GM19468 (cell line): ENCODE measurements at regions not wholly inside any gene's neighbourhood (a gene's known extent, or its start where the extent isn't known, plus 50 kb on each side); places are given as distances from the start of the nearest gene placed in this dataset.
"Not testable (repeated sequence)": the region's sequence is repeated elsewhere in the genome, so short reads cannot be mapped to it uniquely, and the experiment has no call there.

Source experiments
- ATAC-seq: cut with Tn5 transposase; IDR thresholded peaks from one replicate; pipeline ENCODE4 v1.9.1; 2021; ENCODE audit warnings: mild to moderate bottlenecking, moderate library complexity, moderate number of reproducible peaks; ENCODE audit not compliant: unreplicated experiment; ENCODE audit errors: extremely low read depth

GRCh38 chr11:90341986-90342385, 119.1 kb upstream of the CHORDC1 start:
- ATAC-seq: no peak

- no peak for ATAC-seq
These were observed 109.6 kb upstream of the CHORDC1 start for GRCh38 chr11:90332415-90332814.

GRCh38 chr11:90330632-90331031, 107.8 kb upstream of the CHORDC1 start:
- ATAC-seq: no peak

GRCh38 chr11:90329043-90329442, 106.2 kb upstream of the CHORDC1 start:
- no peak for ATAC-seq

- ATAC-seq: no peak
These were observed 103.8 kb upstream of the CHORDC1 start for GRCh38 chr11:90326647-90327046.

- no peak for ATAC-seq
These were observed 100.4 kb upstream of the CHORDC1 start for GRCh38 chr11:90323289-90323688.

- ATAC-seq: no peak
These were observed 98.2 kb upstream of the CHORDC1 start for GRCh38 chr11:90321018-90321417.

GRCh38 chr11:90318651-90319050, 95.8 kb upstream of the CHORDC1 start:
- ATAC-seq: no peak

GRCh38 chr11:90310210-90310609, 87.4 kb upstream of the CHORDC1 start:
- ATAC-seq: no peak

- ATAC-seq: no peak
These were observed 86.8 kb upstream of the CHORDC1 start for GRCh38 chr11:90309693-90310092.

- ATAC-seq: no peak
These were observed 71.7 kb upstream of the CHORDC1 start for GRCh38 chr11:90294526-90294925.

GRCh38 chr11:90294091-90294490, 71.2 kb upstream of the CHORDC1 start:
- ATAC-seq: no peak

GRCh38 chr11:90288212-90288821, 65.5 kb upstream of the CHORDC1 start:
- ATAC-seq: no peak

GRCh38 chr11:90286640-90287039, 63.8 kb upstream of the CHORDC1 start:
- no peak for ATAC-seq

- ATAC-seq: no peak
These were observed 61.3 kb upstream of the CHORDC1 start for GRCh38 chr11:90284171-90284570.

- not testable (repeated sequence) for ATAC-seq
These were observed 59.8 kb upstream of the CHORDC1 start for GRCh38 chr11:90282551-90283071.

- ATAC-seq: no peak
These were observed 51.5 kb upstream of the CHORDC1 start for GRCh38 chr11:90274362-90274761.
